Keratinocyte (primary cell): ENCODE measurements at regions not wholly inside any gene's neighbourhood (a gene's known extent, or its start where the extent isn't known, plus 50 kb on each side); places are given as distances from the start of the nearest gene placed in this dataset.
A peak's percentile ranks its signal among the peaks of the same experiment; 100 is the strongest.

ENCODE experiments used
- CTCF ChIP-seq, 3 experiments: IDR thresholded peaks in 1 of 3; conservative IDR thresholded peaks in 1 of 3; optimal IDR thresholded peaks in 1 of 3; 2 replicates in 2 of 3; 3 replicates in 1 of 3; pipeline versions ENCODE3 to v1.5.1; 2011; ENCODE audit warnings: low read length in 3 of 3, mild to moderate bottlenecking in 3 of 3, moderate library complexity in 2 of 3, control low read depth in 1 of 3, inconsistent platforms in 1 of 3; ENCODE audit not compliant: insufficient read depth in 2 of 3; ENCODE audit errors: extremely low read depth in 1 of 3
- EZH2 ChIP-seq: IDR thresholded peaks from one replicate; pipeline ENCODE4 v1.6.1; 2012; ENCODE audit warnings: inconsistent platforms, mild to moderate bottlenecking, low read length, moderate library complexity

DNA sequence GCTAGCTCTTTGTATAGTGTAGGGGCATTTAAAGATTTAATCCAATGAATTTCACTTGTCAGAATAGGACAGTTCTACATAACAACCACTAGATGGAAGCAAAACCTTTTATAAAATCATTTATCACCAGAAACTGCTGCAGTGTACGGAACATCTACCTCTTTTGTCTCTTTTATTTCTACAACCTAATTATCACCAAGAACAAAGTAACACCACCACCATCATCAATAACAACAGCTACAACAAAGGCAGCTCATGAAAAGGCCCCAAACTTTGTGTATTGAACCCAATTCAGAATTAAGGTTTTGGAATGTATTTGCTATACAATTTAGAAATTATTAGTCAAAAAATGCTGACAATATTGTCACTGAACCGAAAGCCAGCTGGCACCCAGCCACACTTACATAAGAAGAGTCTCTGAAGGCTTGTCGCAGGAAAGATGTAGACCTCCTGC is 260.9 kb upstream of the RPS6KA3 start:
- TF ChIP-seq CTCF (optimal IDR thresholded peaks at IDR 0.05 in 1 of 3, IDR thresholded peaks at IDR 0.05 in 1 of 3, conservative IDR thresholded peaks at IDR 0.05 in 1 of 3; ENCODE audit: extremely low read depth in 1 of 3, insufficient read depth in 2 of 3, low read length in 3 of 3) (peak in 2 of 3 experiments; percentile 35 to 37), EZH2 (no peak)
